K562 (cell line): ENCODE measurements at regions not wholly inside any gene's neighbourhood (a gene's known extent, or its start where the extent isn't known, plus 50 kb on each side); places are given as distances from the start of the nearest gene placed in this dataset.

Experiments used
- ATAC-seq: fragments of 200-7000 bp; cut with Tn5 transposase; 3 replicates; pipeline ENCODE4 v1.9.1; 2020; ENCODE audit warnings: moderate library complexity
- BruUV-seq: library from RNA; stranded (reverse); fragments of 400-500 nt; replicated peaks from 2 replicates; lab custom pipeline; 2021; lab: Mats Ljungman, UMichigan
- CTCF ChIA-PET: fragments of 300-600 bp; formaldehyde crosslinking; extraction: SDS; loops from one replicate; lab custom pipeline; 2021; ENCODE audit warnings: low intra/inter-chr PET ratio; lab: Yijun Ruan, JAX
- POLR2A ChIA-PET: fragments of 300-600, 350-650 bp; sonication (Branson Sonifier 250); formaldehyde crosslinking; extraction: SDS; loops from one replicate; lab custom pipeline; 2021; ENCODE audit warnings: antibody characterized with exemption, inconsistent platforms; lab: Yijun Ruan, JAX
- DNase-seq, 4 experiments: peaks; one replicate each; pipeline versions ENCODE4 v3.0.0 to v3.0.0-alpha.2; 2011 to 2018; ENCODE audit warnings: low spot score in 3 of 4, mixed read lengths in 3 of 4; ENCODE audit errors: extremely low read depth in 1 of 4
- FAIRE-seq: peaks from 2 replicates; lab custom pipeline; 2011; peaks lifted over from hg19 to GRCh38; lab: Jason Lieb, UNC
- H2AFZ ChIP-seq: 2 replicates; pipeline ENCODE4 v1.6.0; 2011; ENCODE audit warnings: low read depth, low read length, control low read depth, inconsistent platforms
- H3K27ac ChIP-seq: fragments of 200-600 bp; 3 replicates; pipeline ENCODE4 v1.8.0; 2011; ENCODE audit warnings: low read depth, mild to moderate bottlenecking, control low read depth, inconsistent platforms, low read length, moderate library complexity, mixed read lengths; ENCODE audit errors: extremely low read depth
- H3K27me3 ChIP-seq, 2 experiments: fragments of 300-600 bp in 1 of 2; 2 replicates in 1 of 2; 3 replicates in 1 of 2; pipeline versions ENCODE4 v1.6.0 to v1.8.0; 2011; ENCODE audit warnings: inconsistent platforms in 2 of 2, low read length in 2 of 2, mild to moderate bottlenecking in 1 of 2, mixed read lengths in 1 of 2, moderate library complexity in 1 of 2; ENCODE audit not compliant: control insufficient read depth in 2 of 2, insufficient read depth in 2 of 2
- H3K36me3 ChIP-seq: fragments of 300-600 bp; 3 replicates; pipeline ENCODE4 v1.8.0; 2011; ENCODE audit warnings: mild to moderate bottlenecking, low read length, inconsistent platforms; ENCODE audit not compliant: control insufficient read depth, insufficient read depth
- H3K4me1 ChIP-seq, 2 experiments: fragments of 200-600 bp in 1 of 2; replicated peaks in 1 of 2; 2 replicates in 1 of 2; 3 replicates in 1 of 2; pipeline versions ENCODE4 v1.5.1 to v1.8.0; 2011; ENCODE audit warnings: inconsistent platforms in 2 of 2, low read length in 2 of 2, mild to moderate bottlenecking in 1 of 2, mixed read lengths in 1 of 2, moderate library complexity in 1 of 2; ENCODE audit not compliant: control insufficient read depth in 2 of 2, insufficient read depth in 2 of 2
- H3K4me2 ChIP-seq: 2 replicates; pipeline ENCODE4 v1.6.1; 2011; ENCODE audit warnings: low read length, control low read depth, inconsistent platforms, mixed read lengths; ENCODE audit not compliant: insufficient read depth
- H3K4me3 ChIP-seq: fragments of 200-600 bp; sonication (generic), shearing (Covaris generic); 2 replicates; pipeline ENCODE4 v1.5.1; 2016; ENCODE audit warnings: control low read depth, inconsistent platforms
- H3K79me2 ChIP-seq: fragments of 200-600 bp; 3 replicates; pipeline ENCODE4 v1.8.0; 2011; ENCODE audit warnings: low read length, inconsistent platforms; ENCODE audit not compliant: control insufficient read depth, insufficient read depth
- H3K9ac ChIP-seq, 2 experiments: 2 replicates each; pipeline versions ENCODE4 v1.6.0 to v1.6.1; 2011; ENCODE audit warnings: low read depth in 2 of 2, low read length in 2 of 2, control low read depth in 1 of 2, inconsistent platforms in 1 of 2, mild to moderate bottlenecking in 1 of 2, mixed read lengths in 1 of 2; ENCODE audit not compliant: insufficient read depth in 1 of 2
- H3K9me1 ChIP-seq: one replicate; pipeline ENCODE4 v1.6.0; 2011; ENCODE audit warnings: inconsistent platforms, mild to moderate bottlenecking, low read length, moderate library complexity; ENCODE audit not compliant: control insufficient read depth, insufficient read depth
- H3K9me3 ChIP-seq: replicated peaks from 2 replicates; pipeline ENCODE4 v1.5.1; 2011; ENCODE audit warnings: low read depth, low read length, inconsistent platforms; ENCODE audit not compliant: control insufficient read depth, insufficient read depth
- H4K20me1 ChIP-seq: replicated peaks from 2 replicates; pipeline ENCODE4 v1.6.1; 2011; ENCODE audit warnings: low read length, inconsistent platforms, mixed read lengths; ENCODE audit not compliant: control insufficient read depth, insufficient read depth
- ATF7 ChIP-seq: fragments of 450-650 bp; IDR thresholded peaks from 2 replicates; pipeline ENCODE4 v1.7.1; 2014; ENCODE audit warnings: mild to moderate bottlenecking, moderate library complexity
- CEBPB ChIP-seq: fragments of 450-650 bp; IDR thresholded peaks from 2 replicates; pipeline ENCODE4 v1.6.1; 2016; ENCODE audit warnings: missing genetic modification characterization, missing compliant biosample characterization
- CHD2 ChIP-seq: IDR thresholded peaks from 2 replicates; pipeline ENCODE4 v1.6.1; 2011; ENCODE audit warnings: low read depth, low read length
- CREB3L1 ChIP-seq: fragments of 450-650 bp; IDR thresholded peaks from 2 replicates; pipeline ENCODE4 v1.6.1; 2014; ENCODE audit warnings: low read depth, mild to moderate bottlenecking, moderate library complexity, borderline replicate concordance
- MAZ ChIP-seq, 2 experiments: fragments of 450-650 bp in 1 of 2; sonication (generic) in 1 of 2; formaldehyde crosslinking; IDR thresholded peaks in 1 of 2; conservative IDR thresholded peaks in 1 of 2; 2 replicates each; pipeline versions ENCODE4 v1.4.0 to v1.5.0; 2020; ENCODE audit warnings: mild to moderate bottlenecking in 1 of 2, missing genetic modification reagents in 1 of 2
- POLR2G ChIP-seq: fragments of 200-400 bp; formaldehyde crosslinking; IDR thresholded peaks from 2 replicates; pipeline ENCODE4 v1.6.1; 2017; ENCODE audit warnings: low read depth, mild to moderate bottlenecking, antibody characterized with exemption, low read length, moderate library complexity
- PRDM10 ChIP-seq: fragments of 450-650 bp; IDR thresholded peaks from 2 replicates; pipeline ENCODE4 v1.6.1; 2018; ENCODE audit not compliant: partially characterized antibody
- SIN3A ChIP-seq, 2 experiments: fragments of 150-350 bp in 1 of 2; IDR thresholded peaks; 2 replicates each; pipeline ENCODE4 v1.6.1; 2011 to 2016; ENCODE audit warnings: borderline replicate concordance in 2 of 2, low read depth in 2 of 2, low read length in 2 of 2, mild to moderate bottlenecking in 2 of 2, moderate library complexity in 2 of 2; ENCODE audit not compliant: control insufficient read depth in 1 of 2
- SLC30A9 ChIP-seq: fragments of 250-450 bp; sonication (Bioruptor Pico); IDR thresholded peaks from 2 replicates; pipeline ENCODE4 v1.8.0; 2022; ENCODE audit warnings: mild to moderate bottlenecking, moderate library complexity
- ZNF3 ChIP-seq: fragments of 250-450 bp; sonication (Bioruptor Pico); IDR thresholded peaks from 2 replicates; pipeline ENCODE4 v1.5.0; 2021; ENCODE audit warnings: mild to moderate bottlenecking, moderate library complexity
- ZNF398 ChIP-seq: fragments of 250-450 bp; sonication (Bioruptor Pico); IDR thresholded peaks from 2 replicates; pipeline ENCODE4 v1.8.0; 2021; ENCODE audit warnings: moderate library complexity, mild to moderate bottlenecking, inconsistent platforms
- ZNF511 ChIP-seq: sonication (generic); formaldehyde crosslinking; IDR thresholded peaks from 2 replicates; pipeline ENCODE4 v1.8.0; 2022; ENCODE audit warnings: mild to moderate bottlenecking, missing genetic modification reagents
- ZNF740 ChIP-seq, 3 experiments: fragments of 200-800 bp in 1 of 3; sonication (Bioruptor generic) in 1 of 3; sonication (generic) in 1 of 3; formaldehyde crosslinking in 1 of 3; IDR thresholded peaks; 2 replicates each; pipeline versions ENCODE4 v1.6.1 to v1.8.0; 2016 to 2022; ENCODE audit warnings: mild to moderate bottlenecking in 2 of 3, missing compliant biosample characterization in 2 of 3, missing genetic modification characterization in 2 of 3, missing genetic modification reagents in 1 of 3
- ZNF780A ChIP-seq: fragments of 250-450 bp; sonication (Bioruptor Pico); IDR thresholded peaks from 2 replicates; pipeline ENCODE4 v1.5.0; 2021; ENCODE audit warnings: mild to moderate bottlenecking
- WGBS: fragments of 100-300 bp; shearing (Covaris generic); methylation state at CpG from one replicate; pipeline ENCODE4 v1.1.6; 2016; ENCODE audit warnings: low coverage, mixed read lengths; ENCODE audit not compliant: insufficient coverage; ENCODE audit errors: missing lambda C conversion rate; 5-methylcytosine and 5-hydroxymethylcytosine counted together
- in situ Hi-C: fragments of 300-500 bp; cut with MboI; formaldehyde crosslinking; loops from 4 replicates; pipeline ENCODE4 v1.15.0; 2018; ENCODE audit warnings: inconsistent platforms, mixed read lengths
- intact Hi-C: fragments of 100-400 bp; cut with micrococcal nuclease; formaldehyde crosslinking; loops from 2 replicates; pipeline ENCODE4 v1.14.2; 2022

- ChIA-PET POLR2A (no interaction called here), CTCF (no interaction called here)
- Histone ChIP-seq H3K79me2 (no peaks in the 10 kb centered on the region), H3K4me1 (no peaks in the 10 kb centered on the region), H3K9me3 (no peaks in the 10 kb centered on the region), H3K4me3 (no peak overlapping the region), H4K20me1 (no peaks in the 10 kb centered on the region), H2AFZ (no peak overlapping the region), H3K27me3 (no peaks in the 10 kb centered on the region), H3K27ac (no peak overlapping the region), H3K9me1 (no peaks in the 10 kb centered on the region), H3K9ac (no peak overlapping the region), H3K4me2 (no peak overlapping the region), H3K36me3 (no peaks in the 10 kb centered on the region)
- no TSS peak for BruUV-seq
- in situ Hi-C loops (no loop called here), intact Hi-C loops (no loop called here)
- no peak for ATAC-seq
- no peak for FAIRE-seq
- WGBS = under 1% methylated on average over 18 of the region's 18 CpGs
- no peak for DNase-seq
- no peak for TF ChIP-seq ATF7
- TF ChIP-seq POLR2G = no peak
- TF ChIP-seq MAZ (CRISPR knock-in tag; conservative IDR thresholded peaks at IDR 0.05 in 1 of 2, IDR thresholded peaks at IDR 0.05 in 1 of 2) = no peak
- no peak for TF ChIP-seq SIN3A (IDR thresholded peaks at IDR 0.05; ENCODE audit: borderline replicate concordance in 2 of 2, control insufficient read depth in 1 of 2, low read depth in 2 of 2, low read length in 2 of 2)
- no peak for TF ChIP-seq CEBPB (tag)
- no peak for TF ChIP-seq ZNF398 (CRISPR knock-in tag)
- no peak for TF ChIP-seq PRDM10
- TF ChIP-seq ZNF740 (CRISPR knock-in tag; IDR thresholded peaks at IDR 0.05) = no peak
- no peak for TF ChIP-seq ZNF740 (tag; IDR thresholded peaks at IDR 0.05)
- no peak for TF ChIP-seq ZNF3
- TF ChIP-seq ZNF511 (CRISPR knock-in tag) = no peak
- TF ChIP-seq CHD2 = no peak
- no peak for TF ChIP-seq ZNF780A (CRISPR knock-in tag)
- no peak for TF ChIP-seq SLC30A9 (CRISPR knock-in tag)
- TF ChIP-seq CREB3L1 = no peak
Measured at GRCh38 chr5:26237489-26237888, 800.9 kb downstream of the CDH9 start.
